GM10266 (cell line): ENCODE measurements at regions not wholly inside any gene's neighbourhood (a gene's known extent, or its start where the extent isn't known, plus 50 kb on each side); places are given as distances from the start of the nearest gene placed in this dataset.

ENCODE experiments used
- DNase-seq: peaks from one replicate; pipeline ENCODE4 v3.0.0; 2012; ENCODE audit errors: extremely low spot score
- CTCF ChIP-seq: IDR thresholded peaks from 2 replicates; pipeline ENCODE4 v1.5.1; 2012; ENCODE audit warnings: mild to moderate bottlenecking, low read depth; ENCODE audit not compliant: control insufficient read depth, insufficient read depth; ENCODE audit errors: missing control alignments

- no peak for DNase-seq
These were observed 392.0 kb upstream of the CCDC196 start for GRCh38 chr14:66094001-66094727.

GRCh38 chr14:66099451-66099850, 386.7 kb upstream of the CCDC196 start:
- no peak for DNase-seq
- TF ChIP-seq CTCF, result no peak

More at GRCh38 chr14:66094001-66094727, 392.0 kb upstream of the CCDC196 start:
- no peak for TF ChIP-seq CTCF

GRCh38 chr14:66099931-66100330, 386.2 kb upstream of the CCDC196 start:
- peak; percentile 19 for DNase-seq
- TF ChIP-seq CTCF, result no peak

- no peak for DNase-seq
- no peak for TF ChIP-seq CTCF
These were observed 384.5 kb upstream of the CCDC196 start for GRCh38 chr14:66101662-66102061.

- TF ChIP-seq CTCF, result no peak
- DNase-seq, result no peak
These were observed 381.7 kb upstream of the CCDC196 start for GRCh38 chr14:66104486-66104885.

- no peak for DNase-seq
- no peak for TF ChIP-seq CTCF
These were observed 380.4 kb upstream of the CCDC196 start for GRCh38 chr14:66105815-66106214.

- DNase-seq, result no peak
These were observed 376.7 kb upstream of the CCDC196 start for GRCh38 chr14:66109426-66109825.

More at GRCh38 chr14:66109426-66109825, 376.7 kb upstream of the CCDC196 start:
- no peak for TF ChIP-seq CTCF
